IPS-18c (cell line): ENCODE measurements at regions not wholly inside any gene's neighbourhood (a gene's known extent, or its start where the extent isn't known, plus 50 kb on each side); places are given as distances from the start of the nearest gene placed in this dataset.
"Not testable (repeated sequence)": the region's sequence is repeated elsewhere in the genome, so short reads cannot be mapped to it uniquely, and the experiment has no call there.

Experiments
- H3K4me3 ChIP-seq: 2 replicates; pipeline ENCODE4 v1.7.0; 2013; ENCODE audit warnings: low read depth, mild to moderate bottlenecking, low read length, moderate library complexity; ENCODE audit not compliant: insufficient read depth
- H3K9me3 ChIP-seq: one replicate; pipeline ENCODE4 v1.6.1; 2013; ENCODE audit warnings: mild to moderate bottlenecking, low read length, moderate library complexity; ENCODE audit not compliant: control insufficient read depth, insufficient read depth

DNA sequence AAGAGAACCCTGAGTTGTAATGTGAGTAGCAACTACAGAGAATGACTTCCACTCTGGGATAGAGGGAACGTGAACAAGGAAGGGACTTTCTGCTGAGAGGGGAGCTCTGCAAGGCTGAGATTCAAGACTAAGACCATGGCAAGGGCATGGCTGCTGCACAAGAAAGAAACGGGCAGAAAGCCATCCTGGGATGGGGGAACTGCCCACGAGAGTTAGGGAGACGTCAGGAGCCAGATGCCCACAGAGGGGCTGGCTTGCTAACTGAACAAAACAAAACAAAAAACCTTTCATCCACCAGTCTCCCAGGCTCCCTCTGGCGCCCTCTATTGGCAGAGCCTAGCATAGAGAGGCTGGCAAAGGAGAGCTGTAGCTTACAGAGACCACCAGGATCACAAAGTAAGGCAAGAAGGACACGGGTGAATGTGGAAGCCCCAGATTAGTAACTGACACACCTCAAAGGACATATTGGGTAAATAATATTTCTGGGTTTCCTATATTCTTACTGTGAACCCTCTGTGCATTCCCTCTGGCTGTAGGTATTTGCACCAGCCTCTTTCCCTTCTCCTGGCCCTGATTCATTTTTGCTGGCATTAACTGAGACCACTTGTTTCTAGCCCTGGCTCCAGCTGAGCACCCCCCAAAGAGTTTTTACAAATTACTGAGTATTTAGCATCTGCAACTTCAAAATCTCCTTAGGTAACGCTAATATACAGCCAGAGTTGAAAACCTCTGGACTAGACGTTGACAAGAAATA is 338.3 kb downstream of the EMP1 start:
- Histone ChIP-seq H3K9me3 (no peaks in the 10 kb centered on the region), H3K4me3 (0 out of 2 replicates have a peak overlapping the region, but pooled peaks have one; percentile 36)

DNA sequence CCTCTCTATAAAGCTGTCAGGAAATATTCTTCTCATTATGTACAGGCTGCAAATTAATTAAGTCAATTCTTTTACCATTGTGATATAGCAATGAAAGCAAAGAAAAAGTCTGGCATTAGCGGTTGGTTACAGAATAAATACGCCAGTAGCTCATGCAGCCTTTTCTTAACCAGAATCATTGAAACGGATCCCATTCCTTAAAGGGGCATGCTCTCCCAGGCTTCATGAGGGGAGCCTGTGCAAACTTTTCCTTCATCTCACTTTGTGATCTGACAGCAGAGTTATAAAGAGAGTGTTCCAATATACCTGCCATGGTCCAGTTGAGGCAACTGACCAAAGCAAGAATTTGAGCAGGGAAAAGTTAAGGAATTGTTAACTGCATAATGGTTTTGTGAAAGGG is 337.7 kb downstream of the EMP1 start:
- H3K4me3 ChIP-seq: no peak overlapping the region
- H3K9me3 ChIP-seq: no peaks in the 10 kb centered on the region

DNA sequence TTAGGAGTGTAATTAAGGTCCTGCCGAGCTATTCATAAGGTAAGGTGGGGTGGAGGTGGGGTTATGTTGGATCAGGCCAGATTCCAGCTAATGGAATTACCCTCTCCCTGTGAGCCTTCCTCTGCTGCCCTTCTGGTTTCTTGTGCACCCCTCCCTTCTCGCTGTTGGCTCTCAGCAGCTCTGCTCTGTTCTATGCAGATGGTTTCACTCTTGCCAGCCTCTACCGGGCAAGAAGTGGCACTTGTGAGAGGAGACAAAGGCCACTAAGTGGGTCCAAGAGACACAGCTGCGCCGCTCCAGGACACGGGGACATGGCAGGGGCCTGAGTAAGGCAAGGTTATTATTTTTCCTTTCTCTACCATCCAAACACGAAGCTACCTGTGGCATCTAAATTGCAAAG is 334.4 kb downstream of the EMP1 start:
- H3K4me3 ChIP-seq: no peak overlapping the region
- no peaks in the 10 kb centered on the region for H3K9me3 ChIP-seq

DNA sequence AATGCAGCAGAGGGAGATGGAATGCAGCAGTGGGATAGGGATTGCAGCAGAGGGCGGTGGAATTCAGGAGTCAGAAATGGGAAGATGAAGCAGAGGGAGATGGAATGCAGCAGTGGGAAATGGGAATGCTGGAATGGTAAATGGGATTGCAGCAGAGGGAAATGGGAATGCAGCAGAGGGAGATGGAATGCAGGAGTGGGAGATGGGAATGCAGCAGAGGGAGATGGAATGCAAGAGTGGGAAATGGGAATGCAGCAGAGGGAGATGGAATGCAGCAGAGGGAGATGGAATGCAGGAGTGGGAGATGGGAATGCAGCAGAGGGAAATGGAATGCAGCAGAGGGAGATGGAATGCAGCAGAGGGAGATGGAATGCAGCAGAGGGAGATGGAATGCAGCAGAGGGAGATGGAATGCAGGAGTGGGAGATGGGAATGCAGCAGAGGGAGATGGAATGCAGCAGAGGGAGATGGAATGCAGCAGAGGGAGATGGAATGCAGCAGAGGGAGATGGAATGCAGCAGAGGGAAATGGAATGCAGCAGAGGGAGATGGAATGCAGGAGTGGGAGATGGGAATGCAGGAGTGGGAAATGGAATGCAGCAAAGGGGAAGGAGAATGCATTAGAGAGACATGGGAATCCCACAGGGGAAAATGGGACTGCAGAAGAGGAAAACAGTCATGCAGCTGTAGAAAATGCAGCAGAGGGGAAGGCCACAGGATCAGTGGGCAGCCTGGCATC is 329.8 kb downstream of the EMP1 start:
- not testable (repeated sequence) for H3K4me3 ChIP-seq, H3K9me3 ChIP-seq

DNA sequence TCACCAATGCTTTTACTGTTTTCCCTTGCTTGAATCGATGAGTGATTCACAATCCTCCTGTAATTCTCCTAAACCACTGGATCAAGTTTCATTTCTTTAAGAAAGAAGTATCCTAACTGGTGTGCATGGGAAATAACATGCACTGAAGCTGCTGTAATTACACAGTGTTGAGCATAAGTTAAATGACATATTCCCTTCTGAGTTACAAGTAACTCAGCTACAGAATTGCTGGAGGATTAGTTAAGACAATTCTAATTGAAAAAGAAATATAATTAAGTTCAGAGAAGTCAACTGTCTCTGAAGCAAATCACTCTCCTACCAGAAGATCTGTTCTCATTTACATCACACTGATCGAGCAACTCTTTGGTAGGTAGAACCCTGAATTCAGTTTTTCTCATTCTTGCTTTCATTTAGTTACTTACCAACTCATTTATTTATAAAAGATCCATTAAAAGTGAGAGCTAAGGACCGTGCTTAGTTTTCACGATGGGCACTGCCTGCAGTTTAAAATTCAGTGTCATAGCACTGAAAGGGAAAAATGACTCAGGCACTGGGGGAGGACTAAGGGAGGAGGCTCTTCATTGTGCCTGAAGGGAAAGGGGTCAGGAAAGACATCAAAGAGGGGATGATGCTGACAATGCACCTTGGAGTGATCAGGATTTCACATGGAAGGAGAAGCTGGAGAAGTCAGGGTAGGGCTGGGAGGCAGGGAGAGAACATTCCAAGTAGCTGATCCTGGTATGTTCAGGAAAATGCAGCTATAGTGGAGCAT is 327.2 kb downstream of the EMP1 start:
- Histone ChIP-seq H3K9me3 (no peaks in the 10 kb centered on the region), H3K4me3 (no peak overlapping the region)

DNA sequence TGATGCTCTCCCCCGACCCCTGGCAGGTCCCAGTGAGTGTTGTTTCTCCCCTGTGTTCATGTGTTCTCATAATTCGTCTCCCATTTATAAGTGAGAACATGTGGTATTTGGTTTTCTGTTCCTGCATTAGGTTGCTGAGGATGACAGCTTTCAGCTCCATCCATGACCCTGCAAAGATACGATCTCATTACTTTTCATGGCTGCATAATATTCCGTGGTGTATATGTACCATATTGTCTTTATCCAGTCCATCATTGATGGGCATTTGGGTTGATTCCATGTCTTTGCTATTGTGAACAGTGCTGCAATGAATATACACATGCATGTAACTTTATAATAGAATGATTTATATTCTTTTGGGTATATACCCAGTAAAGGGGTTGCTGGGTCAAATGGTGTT is 321.5 kb downstream of the EMP1 start:
- not testable (repeated sequence) for H3K9me3 ChIP-seq

DNA sequence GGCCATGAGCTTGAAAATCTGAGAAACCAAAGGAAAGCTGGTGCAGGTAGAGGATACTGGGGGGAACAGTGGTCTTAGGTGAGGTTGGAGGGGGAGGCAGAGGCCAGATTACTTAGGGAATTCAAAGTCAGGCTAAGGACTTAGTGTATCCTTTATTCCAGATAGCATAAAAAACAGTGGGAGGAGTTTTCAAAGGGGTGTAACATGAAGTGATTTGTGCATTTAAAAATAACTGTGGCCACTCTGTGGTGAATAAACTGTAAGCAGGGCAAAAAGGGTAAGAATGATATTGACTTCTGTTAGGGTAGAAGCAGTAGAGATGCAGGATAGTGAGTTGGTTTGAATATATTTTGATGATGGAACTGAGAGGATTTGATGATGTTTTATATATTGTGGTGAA is 313.2 kb downstream of the EMP1 start:
- Histone ChIP-seq H3K9me3 (no peaks in the 10 kb centered on the region), H3K4me3 (no peak overlapping the region)

More for the DNA sequence above, 321.5 kb downstream of the EMP1 start:
- not testable (repeated sequence) for H3K4me3 ChIP-seq

DNA sequence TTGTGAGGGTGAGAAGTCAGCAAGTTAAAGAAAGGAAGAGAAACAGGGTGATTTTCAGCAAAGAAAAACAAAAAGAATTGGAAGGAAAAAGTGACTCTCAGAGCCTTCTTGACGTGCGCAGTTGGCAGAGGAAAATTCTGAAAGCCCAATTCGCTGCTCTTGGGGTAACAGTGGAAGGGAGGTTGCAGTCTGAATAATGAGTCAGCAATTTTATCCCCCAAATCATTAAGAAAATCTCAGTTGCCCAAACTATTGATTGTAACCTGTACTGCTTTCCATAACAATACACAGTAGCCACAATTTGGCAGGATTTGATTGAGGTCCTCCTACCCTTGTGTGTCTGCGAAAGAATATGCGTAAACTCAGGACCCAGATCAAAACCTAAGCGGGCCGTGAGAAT is 309.1 kb downstream of the EMP1 start:
- Histone ChIP-seq H3K4me3 (no peak overlapping the region), H3K9me3 (no peaks in the 10 kb centered on the region)

DNA sequence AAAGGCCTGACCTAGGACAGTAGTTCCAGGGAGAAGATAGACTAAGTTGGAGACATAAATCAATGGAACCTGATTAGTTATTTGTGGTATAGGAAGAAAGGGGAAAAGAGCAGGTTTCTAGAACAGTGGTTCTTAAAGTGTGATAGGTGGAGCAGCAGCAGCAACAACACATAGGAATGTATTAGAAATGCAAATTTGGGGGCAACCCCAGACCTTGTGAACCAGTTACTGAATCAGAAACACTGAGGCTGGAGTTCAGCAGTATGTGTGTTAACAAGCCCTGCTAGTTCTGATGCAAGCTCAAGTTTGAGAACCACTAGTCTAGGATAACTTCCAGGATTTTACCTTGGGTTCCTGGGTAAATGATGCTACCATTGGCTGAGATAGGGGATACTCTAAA is 308.7 kb downstream of the EMP1 start:
- H3K9me3 ChIP-seq: no peaks in the 10 kb centered on the region
- H3K4me3 ChIP-seq: no peak overlapping the region

DNA sequence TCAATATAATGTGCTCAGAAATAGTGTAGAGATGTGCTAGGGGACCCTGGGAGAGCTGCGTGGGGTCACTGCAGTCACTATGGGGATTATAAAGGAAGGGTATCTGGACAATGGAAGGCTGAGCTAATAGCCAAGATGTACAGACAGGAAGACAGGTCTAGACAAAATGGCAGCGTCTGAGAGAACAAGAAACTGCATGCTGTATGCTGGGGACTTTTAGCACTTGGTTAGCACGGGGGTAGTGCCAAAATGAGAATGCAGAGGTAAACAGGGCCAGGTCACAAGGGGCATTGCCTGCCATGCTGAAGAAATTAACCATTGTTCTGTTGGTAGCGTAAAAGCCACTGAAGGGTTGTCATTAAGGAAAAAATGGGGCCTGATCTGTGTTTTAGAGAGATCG is 308.2 kb downstream of the EMP1 start:
- no peaks in the 10 kb centered on the region for H3K9me3 ChIP-seq
- H3K4me3 ChIP-seq: no peak overlapping the region

DNA sequence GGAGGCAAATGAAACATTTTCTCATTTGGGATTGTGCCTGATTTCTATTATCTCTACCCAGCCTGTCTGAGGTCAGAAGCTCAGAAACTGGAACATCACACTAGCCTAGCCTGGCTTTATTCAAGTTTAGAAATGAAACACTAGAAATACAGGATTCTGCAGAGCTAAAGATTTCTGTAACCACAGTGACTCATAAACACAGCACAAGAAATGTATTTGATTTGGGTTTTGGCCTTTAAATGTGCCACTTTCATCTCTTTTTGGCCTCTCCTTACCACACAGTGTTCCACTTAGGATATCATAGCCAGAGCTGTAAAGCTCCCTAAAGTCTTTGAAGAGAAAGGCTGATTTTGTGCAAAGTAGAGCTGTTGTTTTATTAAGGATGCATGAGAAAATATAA is 307.5 kb downstream of the EMP1 start:
- no peak overlapping the region for H3K4me3 ChIP-seq

DNA sequence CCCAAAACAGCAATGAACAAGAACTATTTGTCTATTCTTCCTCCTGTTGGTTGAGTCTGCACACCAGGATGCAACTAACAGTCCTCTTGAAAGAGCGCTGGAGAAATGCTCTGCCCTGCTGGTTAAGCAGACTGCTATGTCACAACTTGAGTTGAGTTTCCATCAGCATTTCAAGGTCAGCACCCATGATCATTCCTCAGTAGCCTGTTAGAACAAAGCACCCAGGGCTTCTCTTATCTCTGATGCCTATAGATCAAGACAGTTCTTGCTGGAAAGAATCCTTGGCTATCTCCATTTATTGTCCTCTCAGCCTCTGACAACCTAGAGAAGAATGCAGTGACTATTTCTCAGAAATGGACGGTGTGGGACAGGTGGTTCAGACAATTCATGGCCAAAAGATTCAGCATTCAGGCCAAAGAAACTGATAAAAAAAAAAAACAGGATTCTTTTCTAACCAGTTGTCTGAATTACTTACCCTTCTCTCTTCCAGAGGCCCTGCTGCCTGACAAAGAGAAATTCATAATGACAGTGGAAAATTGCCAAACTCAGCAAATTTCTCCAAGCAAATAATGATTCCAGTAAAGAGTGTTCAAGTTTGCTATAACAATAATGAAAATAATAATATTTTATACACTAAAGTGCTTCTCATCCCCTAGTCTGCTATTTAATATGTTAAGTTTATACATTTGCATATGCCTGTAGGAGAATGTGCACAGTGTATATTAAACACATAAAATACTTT is 306.7 kb downstream of the EMP1 start:
- H3K9me3 ChIP-seq: no peaks in the 10 kb centered on the region
- no peak overlapping the region for H3K4me3 ChIP-seq

More for the DNA sequence above, 307.5 kb downstream of the EMP1 start:
- no peaks in the 10 kb centered on the region for H3K9me3 ChIP-seq

DNA sequence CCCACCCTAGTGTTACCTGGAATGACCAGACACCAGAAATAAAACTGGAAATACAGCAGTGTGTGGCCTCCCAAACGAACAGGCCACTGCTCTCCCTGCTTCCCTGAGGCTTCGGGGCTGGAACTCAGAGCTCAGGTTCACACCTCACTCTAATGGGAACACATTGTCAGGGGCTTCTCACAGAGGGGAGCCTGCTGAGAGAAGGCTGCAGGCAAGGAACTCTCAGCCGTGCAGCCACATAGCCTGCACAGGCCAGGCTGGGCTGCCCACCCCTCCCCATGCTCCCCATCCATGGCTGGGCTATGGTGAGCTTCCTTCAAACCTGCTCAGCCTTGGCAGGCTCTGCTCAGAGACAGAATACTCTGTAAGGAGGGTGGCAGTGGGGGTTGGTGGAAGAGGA is 302.5 kb downstream of the EMP1 start:
- Histone ChIP-seq H3K9me3 (no peaks in the 10 kb centered on the region), H3K4me3 (no peak overlapping the region)

DNA sequence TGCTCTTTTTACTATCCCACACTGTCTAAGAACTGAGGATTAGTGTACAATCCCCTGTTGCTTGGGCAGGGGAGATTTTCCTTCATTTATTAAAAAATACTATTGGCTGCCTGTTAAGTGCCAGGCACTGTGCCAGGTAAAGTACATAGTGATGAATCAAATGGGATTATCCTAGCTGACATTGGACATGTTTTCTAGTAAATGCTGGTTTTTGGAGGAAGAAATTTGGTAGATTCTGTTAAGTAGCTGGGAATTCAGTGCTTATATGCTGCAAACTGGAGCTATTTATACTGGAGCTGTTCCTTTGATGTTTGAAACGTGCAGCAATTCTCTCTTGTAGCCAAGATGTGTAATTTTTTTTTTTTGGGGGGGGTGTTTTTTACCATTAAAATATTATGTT is 299.6 kb downstream of the EMP1 start:
- Histone ChIP-seq H3K4me3 (no peak overlapping the region), H3K9me3 (no peaks in the 10 kb centered on the region)

DNA sequence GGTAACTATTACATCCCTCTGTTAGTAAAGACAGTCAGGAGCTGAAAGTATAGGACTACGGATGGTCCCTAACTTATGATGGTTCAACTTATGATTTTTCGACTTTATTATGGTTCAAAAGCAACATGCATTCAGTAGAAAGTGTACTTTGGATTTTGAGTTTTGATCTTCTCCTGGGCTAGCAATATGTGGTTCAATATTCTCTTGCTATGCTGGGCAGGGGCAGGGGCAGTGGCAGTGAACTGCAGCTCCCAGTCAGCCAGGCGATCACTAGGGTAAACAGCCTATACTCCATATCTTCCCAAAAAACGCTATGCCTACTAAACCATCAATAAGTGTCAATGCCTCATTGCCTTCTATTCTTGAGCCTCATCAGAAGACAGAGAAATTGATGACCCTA is 292.7 kb downstream of the EMP1 start:
- no peak overlapping the region for H3K4me3 ChIP-seq

DNA sequence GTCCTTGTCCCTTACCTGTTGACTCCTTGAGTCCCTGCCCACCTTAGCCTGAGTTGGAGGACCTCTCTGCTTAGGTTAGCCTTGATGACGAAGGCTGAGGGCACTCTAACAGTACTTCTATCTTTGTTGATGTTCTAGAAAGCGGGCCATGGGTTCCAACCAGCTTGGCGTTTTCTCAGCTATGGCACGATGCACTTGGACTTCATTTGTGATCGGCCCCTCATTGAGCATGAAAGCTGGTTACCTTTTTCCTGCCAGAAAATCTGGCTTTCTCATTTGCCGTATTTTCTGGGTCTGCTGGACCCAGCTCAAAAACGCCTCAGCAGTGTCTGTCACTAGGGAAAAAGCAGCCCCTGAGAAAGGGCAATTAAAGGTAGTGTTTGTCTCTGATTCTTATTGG is 290.8 kb downstream of the EMP1 start:
- H3K4me3 ChIP-seq: no peak overlapping the region
- no peaks in the 10 kb centered on the region for H3K9me3 ChIP-seq

More for the DNA sequence above, 292.7 kb downstream of the EMP1 start:
- H3K9me3 ChIP-seq: no peaks in the 10 kb centered on the region

DNA sequence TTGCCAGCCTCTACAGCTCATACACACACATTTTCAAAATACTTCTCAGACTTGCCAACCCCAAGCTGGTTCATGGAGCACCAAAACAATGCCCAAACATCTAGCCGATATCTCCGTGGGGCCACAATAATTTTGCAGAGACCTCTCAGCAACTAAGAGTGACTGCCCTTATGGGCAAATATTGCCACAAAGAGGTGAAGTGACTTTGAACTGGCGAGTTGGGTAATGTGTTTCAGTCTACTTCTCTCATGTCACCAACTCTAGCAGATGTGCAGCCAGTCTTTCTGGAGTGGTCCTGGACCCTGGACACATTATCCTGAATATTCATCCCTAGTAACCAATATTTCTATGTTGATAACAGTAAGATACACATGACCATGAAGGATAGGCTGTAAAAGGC is 290.3 kb downstream of the EMP1 start:
- Histone ChIP-seq H3K4me3 (no peak overlapping the region), H3K9me3 (no peaks in the 10 kb centered on the region)
